IMR-90 (cell line): ENCODE measurements at regions not wholly inside any gene's neighbourhood (a gene's known extent, or its start where the extent isn't known, plus 50 kb on each side); places are given as distances from the start of the nearest gene placed in this dataset.

ENCODE experiments used
- ATAC-seq: fragments of 200-7000 bp; cut with Tn5 transposase; 2 replicates; pipeline ENCODE4 v1.9.1; 2020; ENCODE audit warnings: low read depth, mild to moderate bottlenecking, moderate library complexity
- BruUV-seq: library from RNA; stranded (reverse); fragments of 400-500 nt; replicated peaks from 2 replicates; lab custom pipeline; 2021; lab: Mats Ljungman, UMichigan
- CTCF ChIA-PET: fragments of 300-600 bp; formaldehyde crosslinking; extraction: SDS; loops from one replicate; lab custom pipeline; 2021; ENCODE audit warnings: antibody characterized with exemption; lab: Yijun Ruan, JAX
- POLR2A ChIA-PET: fragments of 300-600 bp; sonication (Branson Sonifier 250); formaldehyde crosslinking; loops from one replicate; lab custom pipeline; 2022; ENCODE audit warnings: antibody characterized with exemption; ENCODE audit not compliant: unreplicated experiment; lab: Charles Lee
- DNase-seq: peaks from one replicate; pipeline ENCODE4 v3.0.0; 2013
- H2AFZ ChIP-seq: replicated peaks from 2 replicates; pipeline ENCODE3; 2013; ENCODE audit warnings: low read length, mild to moderate bottlenecking; ENCODE audit not compliant: poor library complexity
- H2AK5ac ChIP-seq: 2 replicates; pipeline ENCODE4 v1.6.1; 2013; ENCODE audit warnings: low read depth, low read length, inconsistent platforms
- H2AK9ac ChIP-seq: replicated peaks from 2 replicates; pipeline ENCODE3; 2013; ENCODE audit warnings: mild to moderate bottlenecking, low read depth, low read length, moderate library complexity; ENCODE audit not compliant: poor library complexity
- H2BK120ac ChIP-seq: 2 replicates; pipeline ENCODE4 v1.6.1; 2013; ENCODE audit warnings: low read depth, low read length, inconsistent platforms
- H2BK15ac ChIP-seq: 3 replicates; pipeline ENCODE4 v1.6.1; 2013; ENCODE audit warnings: low read depth, low read length, inconsistent platforms
- H2BK20ac ChIP-seq: 2 replicates; pipeline ENCODE4 v1.6.1; 2013; ENCODE audit warnings: low read depth, mild to moderate bottlenecking, inconsistent platforms, low read length, moderate library complexity
- H2BK5ac ChIP-seq: 2 replicates; pipeline ENCODE4 v1.6.1; 2013; ENCODE audit warnings: mild to moderate bottlenecking, low read depth, low read length, inconsistent platforms; ENCODE audit not compliant: poor library complexity, severe bottlenecking
- H3K14ac ChIP-seq: replicated peaks from 2 replicates; pipeline ENCODE4 v1.6.1; 2013; ENCODE audit warnings: low read depth, low read length, inconsistent platforms
- H3K18ac ChIP-seq: 2 replicates; pipeline ENCODE4 v1.6.1; 2013; ENCODE audit warnings: low read depth, low read length, control low read depth
- H3K23ac ChIP-seq: 2 replicates; pipeline ENCODE4 v1.6.1; 2013; ENCODE audit warnings: low read depth, low read length, inconsistent platforms
- H3K27ac ChIP-seq: 2 replicates; pipeline ENCODE4 v1.5.1; 2013; ENCODE audit warnings: mild to moderate bottlenecking, control low read depth, low read length; ENCODE audit not compliant: insufficient read depth
- H3K27me3 ChIP-seq: 2 replicates; pipeline ENCODE4 v1.6.1; 2013; ENCODE audit warnings: low read length; ENCODE audit not compliant: control insufficient read depth, insufficient read depth
- H3K36me3 ChIP-seq: 2 replicates; pipeline ENCODE4 v1.6.1; 2013; ENCODE audit warnings: low read length, mixed read lengths; ENCODE audit not compliant: control insufficient read depth, insufficient read depth
- H3K4ac ChIP-seq: 2 replicates; pipeline ENCODE4 v1.6.1; 2013; ENCODE audit warnings: low read depth, low read length, inconsistent platforms
- H3K4me1 ChIP-seq: 2 replicates; pipeline ENCODE4 v1.6.1; 2013; ENCODE audit warnings: low read length, mixed read lengths; ENCODE audit not compliant: control insufficient read depth, insufficient read depth
- H3K4me2 ChIP-seq: 2 replicates; pipeline ENCODE4 v1.6.1; 2013; ENCODE audit warnings: low read depth, mild to moderate bottlenecking, control low read depth, low read length, moderate library complexity
- H3K4me3 ChIP-seq: 2 replicates; pipeline ENCODE4 v1.5.1; 2013; ENCODE audit warnings: low read depth, mild to moderate bottlenecking, control low read depth, low read length, moderate library complexity; ENCODE audit not compliant: insufficient read depth
- H3K56ac ChIP-seq: 2 replicates; pipeline ENCODE4 v1.6.1; 2013; ENCODE audit warnings: low read length, inconsistent platforms; ENCODE audit not compliant: insufficient read depth; ENCODE audit errors: extremely low read depth
- H3K79me1 ChIP-seq, 2 experiments: 2 replicates each; pipeline ENCODE4 v1.6.1; 2013; ENCODE audit warnings: low read length in 2 of 2, inconsistent platforms in 1 of 2, low read depth in 1 of 2
- H3K9ac ChIP-seq: 2 replicates; pipeline ENCODE4 v1.6.1; 2013; ENCODE audit warnings: low read depth, low read length, control low read depth
- H3K9me1 ChIP-seq: 2 replicates; pipeline ENCODE4 v1.6.1; 2013; ENCODE audit warnings: low read length, inconsistent platforms; ENCODE audit not compliant: insufficient read depth
- H3K9me3 ChIP-seq: 2 replicates; pipeline ENCODE4 v1.6.1; 2013; ENCODE audit warnings: low read length; ENCODE audit not compliant: control insufficient read depth, insufficient read depth
- H4K20me1 ChIP-seq: 2 replicates; pipeline ENCODE4 v1.6.1; 2013; ENCODE audit warnings: low read length, inconsistent platforms; ENCODE audit not compliant: insufficient read depth
- H4K5ac ChIP-seq: 2 replicates; pipeline ENCODE4 v1.6.1; 2013; ENCODE audit warnings: mild to moderate bottlenecking, low read depth, low read length, control low read depth
- H4K8ac ChIP-seq, 2 experiments: 2 replicates each; pipeline ENCODE4 v1.6.1; 2013; ENCODE audit warnings: low read depth in 2 of 2, low read length in 2 of 2, control low read depth in 1 of 2, inconsistent platforms in 1 of 2
- H4K91ac ChIP-seq: 2 replicates; pipeline ENCODE4 v1.6.1; 2013; ENCODE audit warnings: low read depth, low read length, inconsistent platforms; ENCODE audit not compliant: insufficient read depth
- NFE2L2 ChIP-seq: fragments of 150-350 bp; IDR thresholded peaks from 2 replicates; pipeline ENCODE4 v1.6.1; 2016; ENCODE audit warnings: low read depth, mild to moderate bottlenecking, low read length
- SMC3 ChIP-seq: fragments of 150-350 bp; IDR thresholded peaks from 2 replicates; pipeline ENCODE4 v1.6.1; 2016; ENCODE audit warnings: low read depth, mild to moderate bottlenecking, antibody characterized with exemption, low read length, moderate library complexity
- whole genome bisulfite sequencing, 2 experiments: methylation state at CpG; one replicate each; pipeline versions ENCODE4 v1.1.5 to v1.1.7; 2013; ENCODE audit warnings: missing lambda C conversion rate in 2 of 2; ENCODE audit not compliant: insufficient read length in 1 of 2; ENCODE audit errors: extremely low coverage in 2 of 2; 5-methylcytosine and 5-hydroxymethylcytosine counted together
- dilution Hi-C: fragments of 300-500 bp; cut with HindIII; formaldehyde crosslinking; loops from one replicate; pipeline ENCODE4 v1.14.3; 2018; ENCODE audit warnings: low sequenced_read_pairs; ENCODE audit not compliant: unreplicated experiment
- in situ Hi-C: fragments of 300-500 bp; cut with MboI; formaldehyde crosslinking; loops from 3 replicates; pipeline ENCODE4 v1.14.3; 2019; ENCODE audit warnings: low sequenced_read_pairs, inconsistent platforms, mixed read lengths
- intact Hi-C: fragments of 100-400 bp; cut with micrococcal nuclease; formaldehyde crosslinking; loops from 2 replicates; pipeline ENCODE4 v1.10.0; 2022

GRCh38 chr4:160038615-160039014, 935.7 kb downstream of the RAPGEF2 start:
- H4K91ac ChIP-seq: no peak overlapping the region
- no peak overlapping the region for H2BK20ac ChIP-seq
- H3K23ac ChIP-seq: no peak overlapping the region
- H3K9ac ChIP-seq: no peak overlapping the region
- H3K14ac ChIP-seq: no peak overlapping the region
- H3K56ac ChIP-seq: no peak overlapping the region
- no peaks in the 10 kb centered on the region for H4K20me1 ChIP-seq
- in situ Hi-C loops (no loop called here), intact Hi-C loops (no loop called here), dilution Hi-C loops (no loop called here)
- no peak overlapping the region for H4K8ac ChIP-seq
- H2AK5ac ChIP-seq: no peak overlapping the region
- H4K5ac ChIP-seq: no peak overlapping the region
- H3K4me1 ChIP-seq: no peaks in the 10 kb centered on the region
- TF ChIP-seq NFE2L2: no peak
- TF ChIP-seq SMC3: no peak
- ATAC-seq (no peak), DNase-seq (no peak)
- no peak overlapping the region for H3K27ac ChIP-seq
- H3K4ac ChIP-seq: no peak overlapping the region
- H3K9me1 ChIP-seq: no peaks in the 10 kb centered on the region
- POLR2A ChIA-PET: no interaction called here
- H3K18ac ChIP-seq: no peak overlapping the region
- H3K79me1 ChIP-seq: no peaks in the 10 kb centered on the region
- H3K9me3 ChIP-seq: peaks cover 4% of the 10 kb centered on the region; the same call in 1 of the 2 replicates
- H3K27me3 ChIP-seq: no peaks in the 10 kb centered on the region
- H3K4me3 ChIP-seq: no peak overlapping the region
- no CpG with 5 or more reads among the region's 2 CpGs for WGBS, 2 experiments
- CTCF ChIA-PET: no interaction called here
- H2AFZ ChIP-seq: no peak overlapping the region
- no peak overlapping the region for H2BK120ac ChIP-seq
- no peak overlapping the region for H3K4me2 ChIP-seq
- no peaks in the 10 kb centered on the region for H3K36me3 ChIP-seq
- no TSS peak for BruUV-seq
- H2BK15ac ChIP-seq: no peak overlapping the region
- no peak overlapping the region for H2AK9ac ChIP-seq
- H2BK5ac ChIP-seq: no peak overlapping the region
